ENCODE measurements at regions not wholly inside any gene's neighbourhood (a gene's known extent, or its start where the extent isn't known, plus 50 kb on each side); places are given as distances from the start of the nearest gene placed in this dataset.

DNA sequence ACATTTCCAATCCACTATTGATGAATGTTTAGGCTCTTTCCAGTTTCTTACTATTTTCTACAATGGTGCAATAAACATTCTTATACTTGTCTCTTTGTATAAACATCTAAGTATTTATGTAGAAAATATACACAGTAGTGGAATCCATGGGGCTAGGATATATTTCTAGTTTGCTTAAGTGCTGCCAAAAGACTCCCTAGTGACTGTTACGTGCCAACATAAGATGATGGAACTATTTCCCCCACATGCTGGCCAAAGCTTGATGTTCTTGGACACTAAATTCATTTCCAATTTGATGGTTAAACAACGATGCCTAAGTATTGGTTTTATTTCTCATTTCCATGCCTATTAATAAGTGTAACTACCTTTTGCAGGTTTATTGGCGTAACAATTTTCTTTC, 378.4 kb upstream of the HNRNPA3 start:
- Mint-ChIP-seq H3K27me3 (no peaks in the 10 kb centered on the region), H3K9me3 (no peaks in the 10 kb centered on the region), H3K4me3 (no peak overlapping the region), H3K36me3 (peaks cover 0 to 10% (median 1%) of the 10 kb centered on the region in 3 donors), H3K4me1 (peaks cover 2 to 6% (median 5%) of the 10 kb centered on the region in 3 donors), H3K27ac (peak overlapping the region in 1 of 8 donors; percentile 17)
- ChIA-PET POLR2A (no interaction called here), CTCF (no interaction called here)
- Histone ChIP-seq H3K27me3 (ENCODE audit: insufficient read depth, low read length, poor library complexity, severe bottlenecking) (no peaks in the 10 kb centered on the region), H3K36me3 (ENCODE audit: insufficient read depth, low read length) (no peaks in the 10 kb centered on the region), H3K27ac (ENCODE audit: low read depth, low read length) (no peak overlapping the region), H3K4me3 (ENCODE audit: low read length) (no peak overlapping the region), H3K4me1 (ENCODE audit: insufficient read depth, low read length) (no peaks in the 10 kb centered on the region), H3K9me3 (ENCODE audit: low read length) (no peaks in the 10 kb centered on the region)
- DNase-seq, result no peak

DNA sequence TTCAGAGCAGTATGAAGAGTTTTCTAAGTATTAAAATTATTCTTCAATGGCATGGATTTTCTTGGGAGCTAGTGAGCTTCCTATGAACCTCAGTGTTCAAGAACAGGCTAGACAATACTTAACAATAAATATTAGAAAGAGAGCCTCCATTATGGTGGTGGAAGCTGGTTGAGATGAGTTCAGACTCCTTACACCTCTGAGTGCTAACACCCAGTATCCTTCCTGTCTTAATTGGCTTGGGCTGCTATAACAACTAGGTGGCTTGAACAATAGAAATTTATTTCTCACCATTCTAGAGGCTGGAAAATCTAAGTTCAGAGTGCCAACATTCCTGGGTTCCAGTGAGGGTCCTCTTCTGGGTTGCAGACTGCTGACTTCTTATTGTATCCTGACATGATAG, 369.4 kb upstream of the HNRNPA3 start:
- Histone ChIP-seq H3K4me1 (ENCODE audit: insufficient read depth, low read length) (peaks cover 17% of the 10 kb centered on the region), H3K27me3 (ENCODE audit: insufficient read depth, low read length, poor library complexity, severe bottlenecking) (no peaks in the 10 kb centered on the region), H3K27ac (ENCODE audit: low read depth, low read length) (no peak overlapping the region), H3K36me3 (ENCODE audit: insufficient read depth, low read length) (no peaks in the 10 kb centered on the region), H3K4me3 (ENCODE audit: low read length) (no peak overlapping the region), H3K9me3 (ENCODE audit: low read length) (no peaks in the 10 kb centered on the region)
- Mint-ChIP-seq H3K27me3 (peaks cover 0 to 1% of the 10 kb centered on the region in 2 donors), H3K36me3 (peaks cover 0 to 6% (median 0%) of the 10 kb centered on the region in 3 donors), H3K9me3 (no peaks in the 10 kb centered on the region), H3K4me1 (peaks cover 33 to 34% (median 34%) of the 10 kb centered on the region in 3 donors), H3K27ac (peak overlapping the region in 1 of 8 donors; percentile 30), H3K4me3 (no peak overlapping the region)
- DNase-seq, result no peak
- ChIA-PET POLR2A (no interaction called here), CTCF (no interaction called here)

DNA sequence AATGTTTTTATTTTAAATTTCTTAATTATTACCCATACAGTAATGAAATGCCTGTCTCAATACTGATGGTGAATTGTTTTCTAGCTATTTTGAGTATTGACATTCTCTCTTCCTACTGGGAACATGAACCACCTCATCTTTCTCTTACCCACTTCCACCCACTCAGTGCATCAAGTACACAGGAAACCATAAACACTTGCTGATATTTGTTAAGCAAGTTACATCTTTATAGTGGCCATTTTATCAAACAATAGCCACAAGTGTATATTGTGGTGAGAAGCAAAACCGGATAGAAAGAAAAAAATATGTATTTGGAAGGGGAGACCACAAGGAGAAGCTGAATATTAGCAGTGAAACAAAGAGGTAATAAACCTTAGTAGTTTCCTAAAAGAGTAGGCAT, 368.1 kb upstream of the HNRNPA3 start:
- no peaks in the 10 kb centered on the region for H3K36me3 Mint-ChIP-seq
- POLR2A ChIA-PET, result no interaction called here
- CTCF ChIA-PET, result interaction anchor here (2.0 kb wide), 1 partner anchor 27 kb away, joined by 5 read pairs; no protein-coding TSS in a partner anchor
- DNase-seq, result no peak
- peak overlapping the region in 3 of 7 donors; percentile 3 to 38 (median 4) for H3K4me3 Mint-ChIP-seq
- peaks cover 33 to 34% (median 34%) of the 10 kb centered on the region in 3 donors for H3K4me1 Mint-ChIP-seq
- Histone ChIP-seq H3K36me3 (ENCODE audit: insufficient read depth, low read length) (no peaks in the 10 kb centered on the region), H3K4me3 (ENCODE audit: low read length) (no peak overlapping the region), H3K27ac (ENCODE audit: low read depth, low read length) (no peak overlapping the region), H3K9me3 (ENCODE audit: low read length) (no peaks in the 10 kb centered on the region), H3K27me3 (ENCODE audit: insufficient read depth, low read length, poor library complexity, severe bottlenecking) (no peaks in the 10 kb centered on the region), H3K4me1 (ENCODE audit: insufficient read depth, low read length) (peaks cover 17% of the 10 kb centered on the region)
- peak overlapping the region in 2 of 8 donors; percentile 25 to 26 for H3K27ac Mint-ChIP-seq
- H3K27me3 Mint-ChIP-seq, result peaks cover 0 to 1% of the 10 kb centered on the region in 2 donors
- no peaks in the 10 kb centered on the region for H3K9me3 Mint-ChIP-seq

- no peak for DNase-seq
- Mint-ChIP-seq H3K4me3 (peak overlapping the region in 2 of 7 donors; percentile 52 to 68), H3K9me3 (no peaks in the 10 kb centered on the region), H3K27ac (peak overlapping the region in 2 of 8 donors; percentile 47 to 74), H3K4me1 (peaks cover 35 to 39% (median 38%) of the 10 kb centered on the region in 3 donors), H3K27me3 (peaks cover 0 to 1% of the 10 kb centered on the region in 2 donors), H3K36me3 (no peaks in the 10 kb centered on the region)
- Histone ChIP-seq H3K9me3 (ENCODE audit: low read length) (no peaks in the 10 kb centered on the region), H3K4me3 (ENCODE audit: low read length) (no peak overlapping the region), H3K4me1 (ENCODE audit: insufficient read depth, low read length) (peaks cover 17% of the 10 kb centered on the region), H3K27me3 (ENCODE audit: insufficient read depth, low read length, poor library complexity, severe bottlenecking) (no peaks in the 10 kb centered on the region), H3K27ac (ENCODE audit: low read depth, low read length) (no peak overlapping the region), H3K36me3 (ENCODE audit: insufficient read depth, low read length) (no peaks in the 10 kb centered on the region)
- ChIA-PET CTCF (interaction anchor here (2.0 kb wide), 1 partner anchor 28 kb away, joined by 5 read pairs; no protein-coding TSS in a partner anchor), POLR2A (interaction anchor here (0.6 kb wide), 1 partner anchor 20 kb away, joined by 3 read pairs; no protein-coding TSS in a partner anchor)
Observed at GRCh38 chr2:176845718-176846117, 366.9 kb upstream of the HNRNPA3 start.

DNA sequence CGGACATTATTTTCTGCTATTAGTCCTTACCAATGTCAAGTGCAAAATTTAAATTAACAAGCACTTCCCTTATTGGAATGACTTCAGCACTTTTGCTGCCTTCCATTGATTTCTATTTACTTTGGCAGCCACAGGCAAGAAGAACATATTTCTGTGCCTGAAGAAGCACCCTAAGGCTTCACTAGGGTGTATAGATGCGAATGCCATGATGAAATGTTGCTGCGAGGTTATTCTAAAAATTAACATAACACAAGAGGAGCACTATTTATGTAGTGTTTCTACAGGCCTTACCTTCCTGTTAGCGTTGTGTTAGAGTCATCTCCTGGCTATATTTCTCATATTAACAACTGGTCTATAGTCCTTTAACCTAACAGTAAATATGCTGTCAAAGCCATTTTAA, 365.0 kb upstream of the HNRNPA3 start:
- POLR2A ChIA-PET, result no interaction called here
- peaks cover 32% of the 10 kb centered on the region for H3K4me1 ChIP-seq (ENCODE audit: insufficient read depth, low read length)

DNA sequence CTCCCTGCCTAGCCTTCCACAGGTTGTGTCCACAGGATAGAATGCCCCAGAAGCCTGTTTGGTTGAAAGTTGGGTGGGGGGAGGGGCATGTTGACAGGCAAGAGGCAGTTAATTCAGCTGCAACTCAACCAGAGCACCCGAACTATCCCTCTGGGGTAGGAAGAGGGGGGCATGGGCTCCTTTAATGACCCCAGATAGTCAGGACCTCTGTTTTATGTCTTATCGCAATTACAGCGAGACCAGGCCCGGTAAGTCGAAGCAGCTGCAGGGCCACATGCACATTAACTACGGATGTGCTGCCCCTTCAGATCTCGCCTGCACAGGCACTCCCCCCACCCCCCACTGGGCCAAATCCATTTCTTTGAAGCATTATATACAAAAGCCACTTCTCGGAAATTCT, 363.8 kb upstream of the HNRNPA3 start:
- no peak for DNase-seq
- Histone ChIP-seq H3K9me3 (ENCODE audit: low read length) (no peaks in the 10 kb centered on the region), H3K4me3 (ENCODE audit: low read length) (no peak overlapping the region), H3K27ac (ENCODE audit: low read depth, low read length) (no peak overlapping the region), H3K27me3 (ENCODE audit: insufficient read depth, low read length, poor library complexity, severe bottlenecking) (no peaks in the 10 kb centered on the region), H3K4me1 (ENCODE audit: insufficient read depth, low read length) (peaks cover 43% of the 10 kb centered on the region), H3K36me3 (ENCODE audit: insufficient read depth, low read length) (no peaks in the 10 kb centered on the region)
- peaks cover 52 to 61% (median 60%) of the 10 kb centered on the region in 3 donors for H3K4me1 Mint-ChIP-seq
- ChIA-PET CTCF (interaction anchor here (1.5 kb wide), 1 partner anchor 35 kb away, joined by 3 read pairs; no protein-coding TSS in a partner anchor), POLR2A (no interaction called here)
- peaks cover 0 to 4% (median 0%) of the 10 kb centered on the region in 3 donors for H3K36me3 Mint-ChIP-seq
- H3K27ac Mint-ChIP-seq, result no peak overlapping the region
- H3K4me3 Mint-ChIP-seq, result no peak overlapping the region
- peaks cover 0 to 1% of the 10 kb centered on the region in 2 donors for H3K27me3 Mint-ChIP-seq
- no peaks in the 10 kb centered on the region for H3K9me3 Mint-ChIP-seq

More for the DNA sequence above, 365.0 kb upstream of the HNRNPA3 start:
- Mint-ChIP-seq H3K4me1 (peaks cover 50 to 58% (median 57%) of the 10 kb centered on the region in 3 donors), H3K9me3 (no peaks in the 10 kb centered on the region), H3K27ac (no peak overlapping the region), H3K36me3 (peaks cover 0 to 3% (median 0%) of the 10 kb centered on the region in 3 donors), H3K27me3 (peaks cover 0 to 1% of the 10 kb centered on the region in 2 donors), H3K4me3 (no peak overlapping the region)
- H3K27me3 ChIP-seq (ENCODE audit: insufficient read depth, low read length, poor library complexity, severe bottlenecking), result no peaks in the 10 kb centered on the region
- H3K27ac ChIP-seq (ENCODE audit: low read depth, low read length), result no peak overlapping the region
- H3K4me3 ChIP-seq (ENCODE audit: low read length), result no peak overlapping the region
- CTCF ChIA-PET, result interaction anchor here (1.5 kb wide), 1 partner anchor 33 kb away, joined by 3 read pairs; no protein-coding TSS in a partner anchor
- H3K9me3 ChIP-seq (ENCODE audit: low read length), result no peaks in the 10 kb centered on the region
- DNase-seq, result no peak
- no peaks in the 10 kb centered on the region for H3K36me3 ChIP-seq (ENCODE audit: insufficient read depth, low read length)

- Histone ChIP-seq H3K27me3 (ENCODE audit: insufficient read depth, low read length, poor library complexity, severe bottlenecking) (no peaks in the 10 kb centered on the region), H3K36me3 (ENCODE audit: insufficient read depth, low read length) (no peaks in the 10 kb centered on the region), H3K4me1 (ENCODE audit: insufficient read depth, low read length) (peaks cover 52% of the 10 kb centered on the region), H3K9me3 (ENCODE audit: low read length) (no peaks in the 10 kb centered on the region), H3K4me3 (ENCODE audit: low read length) (no peak overlapping the region), H3K27ac (ENCODE audit: low read depth, low read length) (no peak overlapping the region)
- no peaks in the 10 kb centered on the region for H3K9me3 Mint-ChIP-seq
- no peak overlapping the region for H3K4me3 Mint-ChIP-seq
- H3K36me3 Mint-ChIP-seq, result peaks cover 0 to 9% (median 4%) of the 10 kb centered on the region in 3 donors
- no peak overlapping the region for H3K27ac Mint-ChIP-seq
- ChIA-PET POLR2A (no interaction called here), CTCF (interaction anchor here (1.7 kb wide), 1 partner anchor 21 kb away, joined by 3 read pairs; no protein-coding TSS in a partner anchor)
- peaks cover 51 to 61% (median 60%) of the 10 kb centered on the region in 3 donors for H3K4me1 Mint-ChIP-seq
- H3K27me3 Mint-ChIP-seq, result no peaks in the 10 kb centered on the region
- no peak for DNase-seq
Observed at GRCh38 chr2:176851200-176851888, 361.2 kb upstream of the HNRNPA3 start.

- Mint-ChIP-seq H3K4me1 (peaks cover 57 to 67% (median 67%) of the 10 kb centered on the region in 3 donors), H3K36me3 (peaks cover 0 to 14% (median 4%) of the 10 kb centered on the region in 3 donors), H3K27me3 (no peaks in the 10 kb centered on the region), H3K9me3 (peaks cover 0 to 2% (median 0%) of the 10 kb centered on the region in 5 donors), H3K27ac (peak overlapping the region in 6 of 8 donors; percentile 0 to 95 (median 20)), H3K4me3 (peak overlapping the region in 6 of 7 donors; percentile 7 to 79 (median 26))
- H3K27ac ChIP-seq (ENCODE audit: low read depth, low read length), result no peak overlapping the region
- no peak overlapping the region for H3K4me3 ChIP-seq (ENCODE audit: low read length)
- ChIA-PET CTCF (interaction anchor here (0.8 to 1.7 kb wide), 2 partner anchors 9 to 22 kb away, joined by 3 read pairs; no protein-coding TSS in a partner anchor), POLR2A (no interaction called here)
- H3K27me3 ChIP-seq (ENCODE audit: insufficient read depth, low read length, poor library complexity, severe bottlenecking), result no peaks in the 10 kb centered on the region
- H3K4me1 ChIP-seq (ENCODE audit: insufficient read depth, low read length), result peaks cover 58% of the 10 kb centered on the region
- H3K9me3 ChIP-seq (ENCODE audit: low read length), result no peaks in the 10 kb centered on the region
- no peaks in the 10 kb centered on the region for H3K36me3 ChIP-seq (ENCODE audit: insufficient read depth, low read length)
- DNase-seq, result no peak
Observed at GRCh38 chr2:176851889-176852483, 360.6 kb upstream of the HNRNPA3 start.
